ENCODE measurements at regions not wholly inside any gene's neighbourhood (a gene's known extent, or its start where the extent isn't known, plus 50 kb on each side); places are given as distances from the start of the nearest gene placed in this dataset.

DNA sequence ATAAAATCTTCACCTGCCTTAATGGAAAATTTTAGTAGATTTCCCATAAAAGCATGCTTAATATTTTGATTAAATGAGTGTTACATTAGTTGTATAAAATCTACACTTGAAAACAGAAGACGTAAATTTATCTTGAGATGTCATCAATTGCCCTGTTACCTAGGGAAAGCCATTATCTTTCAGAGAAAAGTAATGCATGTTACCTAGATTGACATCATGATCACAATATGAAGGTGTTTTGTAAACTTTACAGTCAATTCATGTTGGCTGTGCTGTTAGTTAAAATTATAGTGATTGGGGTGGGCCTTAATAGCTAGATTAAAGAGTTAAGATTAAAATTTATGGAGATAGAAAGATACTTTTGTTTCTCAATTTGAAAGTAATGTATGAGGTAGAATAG is 293.2 kb upstream of the PCDH18 start:
- TF ChIP-seq, protein P1, sequence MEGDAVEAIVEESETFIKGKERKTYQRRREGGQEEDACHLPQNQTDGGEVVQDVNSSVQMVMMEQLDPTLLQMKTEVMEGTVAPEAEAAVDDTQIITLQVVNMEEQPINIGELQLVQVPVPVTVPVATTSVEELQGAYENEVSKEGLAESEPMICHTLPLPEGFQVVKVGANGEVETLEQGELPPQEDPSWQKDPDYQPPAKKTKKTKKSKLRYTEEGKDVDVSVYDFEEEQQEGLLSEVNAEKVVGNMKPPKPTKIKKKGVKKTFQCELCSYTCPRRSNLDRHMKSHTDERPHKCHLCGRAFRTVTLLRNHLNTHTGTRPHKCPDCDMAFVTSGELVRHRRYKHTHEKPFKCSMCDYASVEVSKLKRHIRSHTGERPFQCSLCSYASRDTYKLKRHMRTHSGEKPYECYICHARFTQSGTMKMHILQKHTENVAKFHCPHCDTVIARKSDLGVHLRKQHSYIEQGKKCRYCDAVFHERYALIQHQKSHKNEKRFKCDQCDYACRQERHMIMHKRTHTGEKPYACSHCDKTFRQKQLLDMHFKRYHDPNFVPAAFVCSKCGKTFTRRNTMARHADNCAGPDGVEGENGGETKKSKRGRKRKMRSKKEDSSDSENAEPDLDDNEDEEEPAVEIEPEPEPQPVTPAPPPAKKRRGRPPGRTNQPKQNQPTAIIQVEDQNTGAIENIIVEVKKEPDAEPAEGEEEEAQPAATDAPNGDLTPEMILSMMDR (conservative IDR thresholded peaks at IDR 0.05 in 1 of 2, IDR thresholded peaks at IDR 0.05 in 1 of 2; ENCODE audit: extremely low read depth in 1 of 2, insufficient read depth in 1 of 2, low read depth in 1 of 2, low read length in 2 of 2), result no peak
- TF ChIP-seq EZH2 (IDR thresholded peaks at IDR 0.05; ENCODE audit: borderline replicate concordance, low read length), result no peak
